ENCODE measurements at regions not wholly inside any gene's neighbourhood (a gene's known extent, or its start where the extent isn't known, plus 50 kb on each side); places are given as distances from the start of the nearest gene placed in this dataset.

- DNase-seq: no peak
- Mint-ChIP-seq H3K36me3 (ENCODE audit: low read depth) (no peaks in the 10 kb centered on the region), H3K27me3 (no peaks in the 10 kb centered on the region), H3K27ac (no peak overlapping the region), H3K4me3 (no peak overlapping the region), H3K9me3 (no peaks in the 10 kb centered on the region), H3K4me1 (no peaks in the 10 kb centered on the region)
- no peak for ATAC-seq
Observed at GRCh38 chr14:87732562-87732961, 260.4 kb downstream of the GALC start.

GRCh38 chr14:87725318-87725717 lies 267.7 kb downstream of the GALC start:
- H3K27ac Mint-ChIP-seq: no peak overlapping the region
- H3K9me3 Mint-ChIP-seq: no peaks in the 10 kb centered on the region
- no peak overlapping the region for H3K4me3 Mint-ChIP-seq
- H3K36me3 Mint-ChIP-seq (ENCODE audit: low read depth): no peaks in the 10 kb centered on the region
- ATAC-seq (no peak), DNase-seq (no peak)
- no peaks in the 10 kb centered on the region for H3K4me1 Mint-ChIP-seq
- H3K27me3 Mint-ChIP-seq: peaks cover 8% of the 10 kb centered on the region

GRCh38 chr14:87712396-87713090 lies 280.4 kb downstream of the GALC start:
- Mint-ChIP-seq H3K4me1 (no peaks in the 10 kb centered on the region), H3K4me3 (no peak overlapping the region), H3K27me3 (no peaks in the 10 kb centered on the region), H3K9me3 (no peaks in the 10 kb centered on the region), H3K36me3 (ENCODE audit: low read depth) (no peaks in the 10 kb centered on the region), H3K27ac (no peak overlapping the region)
- DNase-seq (no peak), ATAC-seq (no peak)

GRCh38 chr14:87705439-87705896 lies 287.5 kb downstream of the GALC start:
- DNase-seq (no peak), ATAC-seq (no peak)
- Mint-ChIP-seq H3K36me3 (ENCODE audit: low read depth) (no peaks in the 10 kb centered on the region), H3K4me1 (no peaks in the 10 kb centered on the region), H3K4me3 (no peak overlapping the region), H3K27me3 (peaks cover 3% of the 10 kb centered on the region), H3K27ac (no peak overlapping the region), H3K9me3 (peaks cover 6% of the 10 kb centered on the region)

GRCh38 chr14:87698481-87698880 lies 294.5 kb downstream of the GALC start:
- H3K27me3 Mint-ChIP-seq: no peaks in the 10 kb centered on the region
- DNase-seq (no peak), ATAC-seq (no peak)
- H3K27ac Mint-ChIP-seq: no peak overlapping the region
- no peaks in the 10 kb centered on the region for H3K36me3 Mint-ChIP-seq (ENCODE audit: low read depth)
- no peaks in the 10 kb centered on the region for H3K4me1 Mint-ChIP-seq
- no peak overlapping the region for H3K4me3 Mint-ChIP-seq
- peaks cover 3% of the 10 kb centered on the region for H3K9me3 Mint-ChIP-seq

- no peaks in the 10 kb centered on the region for H3K27me3 Mint-ChIP-seq
- H3K36me3 Mint-ChIP-seq (ENCODE audit: low read depth): no peaks in the 10 kb centered on the region
- ATAC-seq (no peak), DNase-seq (no peak)
- peaks cover 3% of the 10 kb centered on the region for H3K9me3 Mint-ChIP-seq
- no peaks in the 10 kb centered on the region for H3K4me1 Mint-ChIP-seq
- H3K4me3 Mint-ChIP-seq: no peak overlapping the region
- no peak overlapping the region for H3K27ac Mint-ChIP-seq
Observed at GRCh38 chr14:87696485-87696884, 296.5 kb downstream of the GALC start.

- Mint-ChIP-seq H3K4me3 (no peak overlapping the region), H3K27me3 (peaks cover 7% of the 10 kb centered on the region), H3K27ac (no peak overlapping the region), H3K9me3 (peaks cover 3% of the 10 kb centered on the region), H3K36me3 (ENCODE audit: low read depth) (no peaks in the 10 kb centered on the region), H3K4me1 (no peaks in the 10 kb centered on the region)
- ATAC-seq (no peak), DNase-seq (no peak)
Observed at GRCh38 chr14:87691042-87691881, 301.7 kb downstream of the GALC start.

- no peak for DNase-seq
- Mint-ChIP-seq H3K36me3 (ENCODE audit: low read depth) (no peaks in the 10 kb centered on the region), H3K27me3 (peaks cover 8% of the 10 kb centered on the region), H3K9me3 (peaks cover 3% of the 10 kb centered on the region), H3K27ac (no peak overlapping the region), H3K4me1 (no peaks in the 10 kb centered on the region), H3K4me3 (no peak overlapping the region)
- no peak for ATAC-seq
Observed at GRCh38 chr14:87690076-87690613, 302.8 kb downstream of the GALC start.

- H3K9me3 Mint-ChIP-seq: no peaks in the 10 kb centered on the region
- no peak overlapping the region for H3K27ac Mint-ChIP-seq
- ATAC-seq (no peak), DNase-seq (no peak)
- H3K4me1 Mint-ChIP-seq: no peaks in the 10 kb centered on the region
- no peak overlapping the region for H3K4me3 Mint-ChIP-seq
- no peaks in the 10 kb centered on the region for H3K36me3 Mint-ChIP-seq (ENCODE audit: low read depth)
- H3K27me3 Mint-ChIP-seq: peaks cover 8% of the 10 kb centered on the region
Observed at GRCh38 chr14:87688524-87688923, 304.5 kb downstream of the GALC start.

- ATAC-seq (no peak), DNase-seq (no peak)
- Mint-ChIP-seq H3K4me1 (no peaks in the 10 kb centered on the region), H3K27ac (no peak overlapping the region), H3K36me3 (ENCODE audit: low read depth) (no peaks in the 10 kb centered on the region), H3K4me3 (no peak overlapping the region), H3K27me3 (peaks cover 8% of the 10 kb centered on the region), H3K9me3 (no peaks in the 10 kb centered on the region)
Observed at GRCh38 chr14:87687420-87687819, 305.6 kb downstream of the GALC start.

GRCh38 chr14:87686746-87687145 lies 306.2 kb downstream of the GALC start:
- H3K27ac Mint-ChIP-seq: no peak overlapping the region
- H3K9me3 Mint-ChIP-seq: no peaks in the 10 kb centered on the region
- H3K27me3 Mint-ChIP-seq: peaks cover 8% of the 10 kb centered on the region
- no peaks in the 10 kb centered on the region for H3K36me3 Mint-ChIP-seq (ENCODE audit: low read depth)
- H3K4me1 Mint-ChIP-seq: no peaks in the 10 kb centered on the region
- DNase-seq (no peak), ATAC-seq (no peak)
- no peak overlapping the region for H3K4me3 Mint-ChIP-seq

- no peaks in the 10 kb centered on the region for H3K9me3 Mint-ChIP-seq
- no peak overlapping the region for H3K4me3 Mint-ChIP-seq
- H3K27me3 Mint-ChIP-seq: no peaks in the 10 kb centered on the region
- H3K27ac Mint-ChIP-seq: no peak overlapping the region
- DNase-seq: no peak
- H3K4me1 Mint-ChIP-seq: no peaks in the 10 kb centered on the region
- H3K36me3 Mint-ChIP-seq (ENCODE audit: low read depth): no peaks in the 10 kb centered on the region
- no peak for ATAC-seq
Observed at GRCh38 chr14:87679866-87680265, 313.1 kb downstream of the GALC start.

GRCh38 chr14:87678624-87679023 lies 314.4 kb downstream of the GALC start:
- H3K4me3 Mint-ChIP-seq: no peak overlapping the region
- no peak overlapping the region for H3K27ac Mint-ChIP-seq
- H3K27me3 Mint-ChIP-seq: no peaks in the 10 kb centered on the region
- H3K4me1 Mint-ChIP-seq: no peaks in the 10 kb centered on the region
- ATAC-seq (no peak), DNase-seq (no peak)
- H3K36me3 Mint-ChIP-seq (ENCODE audit: low read depth): no peaks in the 10 kb centered on the region
- H3K9me3 Mint-ChIP-seq: no peaks in the 10 kb centered on the region

GRCh38 chr14:87676814-87677437 lies 316.1 kb downstream of the GALC start:
- no peak for ATAC-seq
- Mint-ChIP-seq H3K36me3 (ENCODE audit: low read depth) (no peaks in the 10 kb centered on the region), H3K27me3 (no peaks in the 10 kb centered on the region), H3K4me3 (no peak overlapping the region), H3K9me3 (peaks cover 2% of the 10 kb centered on the region), H3K27ac (no peak overlapping the region), H3K4me1 (no peaks in the 10 kb centered on the region)
- no peak for DNase-seq

GRCh38 chr14:87667659-87668058 lies 325.3 kb downstream of the GALC start:
- no peak overlapping the region for H3K4me3 Mint-ChIP-seq
- H3K9me3 Mint-ChIP-seq: peaks cover 17% of the 10 kb centered on the region
- H3K27ac Mint-ChIP-seq: no peak overlapping the region
- DNase-seq (no peak), ATAC-seq (no peak)
- no peaks in the 10 kb centered on the region for H3K4me1 Mint-ChIP-seq
- H3K36me3 Mint-ChIP-seq (ENCODE audit: low read depth): no peaks in the 10 kb centered on the region
- H3K27me3 Mint-ChIP-seq: no peaks in the 10 kb centered on the region
